Naive thymus-derived CD4-positive, alpha-beta T cell (primary cell): ENCODE measurements at regions not wholly inside any gene's neighbourhood (a gene's known extent, or its start where the extent isn't known, plus 50 kb on each side); places are given as distances from the start of the nearest gene placed in this dataset.

ENCODE experiments used
- ATAC-seq: fragments of 150-1000 bp; cut with Tn5 transposase; 2 replicates; pipeline ENCODE4 v1.10.0; 2021; ENCODE audit warnings: mild to moderate bottlenecking, moderate library complexity
- CTCF ChIA-PET: fragments of 350-600 bp; sonication (Branson Sonifier 250); formaldehyde crosslinking; loops from one replicate; lab custom pipeline; 2021; ENCODE audit warnings: antibody characterized with exemption; lab: Charles Lee
- POLR2A ChIA-PET: fragments of 350-600 bp; sonication (Branson Sonifier 250); formaldehyde crosslinking; loops from one replicate; lab custom pipeline; 2021; ENCODE audit warnings: antibody characterized with exemption, inconsistent platforms; lab: Charles Lee
- DNase-seq, 9 donors: peaks; one replicate each; pipeline versions ENCODE4 v3.0.0 to v3.0.0-alpha.2; 2020 to 2022; ENCODE audit warnings: mixed read lengths in 1 of 9
- H3K27ac ChIP-seq: one replicate; pipeline ENCODE4 v1.7.0; 2013; ENCODE audit warnings: mild to moderate bottlenecking, low read depth, low read length, moderate library complexity
- H3K27me3 ChIP-seq, 2 donors: one replicate each; pipeline ENCODE4 v1.7.0; 2013; ENCODE audit warnings: low read length in 2 of 2, mild to moderate bottlenecking in 2 of 2, moderate library complexity in 2 of 2; ENCODE audit not compliant: control insufficient read depth in 2 of 2, insufficient read depth in 2 of 2
- H3K36me3 ChIP-seq, 3 experiments: 1 replicate in 2 of 3; 2 replicates in 1 of 3; pipeline ENCODE4 v1.7.0; 2013; ENCODE audit warnings: low read length in 3 of 3, mild to moderate bottlenecking in 3 of 3, moderate library complexity in 1 of 3; ENCODE audit not compliant: insufficient read depth in 3 of 3, control insufficient read depth in 2 of 3
- H3K4me1 ChIP-seq, 2 donors: one replicate each; pipeline ENCODE4 v1.7.0; 2013; ENCODE audit warnings: low read length in 2 of 2, mild to moderate bottlenecking in 2 of 2, moderate library complexity in 1 of 2; ENCODE audit not compliant: control insufficient read depth in 2 of 2, insufficient read depth in 2 of 2
- H3K4me3 ChIP-seq: 2 replicates; pipeline ENCODE4 v1.7.0; 2013; ENCODE audit warnings: mild to moderate bottlenecking, low read length
- H3K9me3 ChIP-seq, 3 experiments: 1 replicate in 2 of 3; 2 replicates in 1 of 3; pipeline ENCODE4 v1.7.0; 2013; ENCODE audit warnings: low read length in 3 of 3; ENCODE audit not compliant: control insufficient read depth in 2 of 3
- H3K27ac Mint-ChIP-seq, 9 donors: one replicate each; pipeline ENCODE4 v1.8.0; 2020 to 2022; ENCODE audit warnings: mixed read lengths in 9 of 9, mild to moderate bottlenecking in 8 of 9, moderate library complexity in 5 of 9, inconsistent platforms in 2 of 9
- H3K27me3 Mint-ChIP-seq, 5 donors: one replicate each; pipeline ENCODE4 v1.8.0; 2021 to 2022; ENCODE audit warnings: mixed read lengths in 5 of 5, mild to moderate bottlenecking in 1 of 5
- H3K36me3 Mint-ChIP-seq, 5 donors: one replicate each; pipeline ENCODE4 v1.8.0; 2020 to 2022; ENCODE audit warnings: mixed read lengths in 5 of 5, mild to moderate bottlenecking in 3 of 5, inconsistent platforms in 1 of 5
- H3K4me1 Mint-ChIP-seq, 7 donors: one replicate each; pipeline ENCODE4 v1.8.0; 2020 to 2022; ENCODE audit warnings: mixed read lengths in 7 of 7, mild to moderate bottlenecking in 3 of 7, inconsistent platforms in 1 of 7
- H3K4me3 Mint-ChIP-seq, 10 donors: one replicate each; pipeline ENCODE4 v1.8.0; 2020 to 2022; ENCODE audit warnings: mild to moderate bottlenecking in 10 of 10, mixed read lengths in 10 of 10, moderate library complexity in 6 of 10, inconsistent platforms in 2 of 10
- H3K9me3 Mint-ChIP-seq, 11 donors: one replicate each; pipeline ENCODE4 v1.8.0; 2020 to 2022; ENCODE audit warnings: mixed read lengths in 11 of 11, mild to moderate bottlenecking in 4 of 11, inconsistent platforms in 1 of 11, moderate library complexity in 1 of 11
- intact Hi-C, 2 donors: fragments of 100-400 bp; cut with micrococcal nuclease; formaldehyde crosslinking; loops; one replicate each; pipeline ENCODE4 v1.15.1; 2023

GRCh38 chr3:168405288-168405687 is 309.6 kb upstream of the GOLIM4 start:
- Histone ChIP-seq H3K4me1 (no peaks in the 10 kb centered on the region), H3K9me3 (no peaks in the 10 kb centered on the region), H3K27me3 (no peaks in the 10 kb centered on the region), H3K27ac (no peak overlapping the region), H3K36me3 (no peaks in the 10 kb centered on the region), H3K4me3 (no peak overlapping the region)
- no peak overlapping the region for H3K4me3 Mint-ChIP-seq
- no peaks in the 10 kb centered on the region for H3K27me3 Mint-ChIP-seq
- intact Hi-C loops = no loop called here
- DNase-seq (no peak), ATAC-seq (no peak)
- H3K9me3 Mint-ChIP-seq = peaks cover 0 to 7% (median 2%) of the 10 kb centered on the region in 11 donors
- no peaks in the 10 kb centered on the region for H3K4me1 Mint-ChIP-seq
- CTCF ChIA-PET = no interaction called here
- no peak overlapping the region for H3K27ac Mint-ChIP-seq
- POLR2A ChIA-PET = no interaction called here
- no peaks in the 10 kb centered on the region for H3K36me3 Mint-ChIP-seq

GRCh38 chr3:168398371-168399025 is 302.8 kb upstream of the GOLIM4 start:
- Histone ChIP-seq H3K27me3 (no peaks in the 10 kb centered on the region), H3K9me3 (no peaks in the 10 kb centered on the region), H3K36me3 (no peaks in the 10 kb centered on the region), H3K4me3 (no peak overlapping the region), H3K4me1 (no peaks in the 10 kb centered on the region), H3K27ac (no peak overlapping the region)
- CTCF ChIA-PET = no interaction called here
- DNase-seq (no peak), ATAC-seq (no peak)
- Mint-ChIP-seq H3K27ac (no peak overlapping the region), H3K4me3 (no peak overlapping the region), H3K36me3 (no peaks in the 10 kb centered on the region), H3K9me3 (no peaks in the 10 kb centered on the region), H3K4me1 (no peaks in the 10 kb centered on the region), H3K27me3 (no peaks in the 10 kb centered on the region)
- intact Hi-C loops = no loop called here
- POLR2A ChIA-PET = no interaction called here

GRCh38 chr3:168396861-168397260 is 301.1 kb upstream of the GOLIM4 start:
- no peaks in the 10 kb centered on the region for H3K9me3 ChIP-seq
- H3K4me1 Mint-ChIP-seq = no peaks in the 10 kb centered on the region
- ChIA-PET POLR2A (no interaction called here), CTCF (no interaction called here)
- no peak overlapping the region for H3K27ac Mint-ChIP-seq
- no peaks in the 10 kb centered on the region for H3K36me3 Mint-ChIP-seq
- intact Hi-C loops = no loop called here
- H3K36me3 ChIP-seq = no peaks in the 10 kb centered on the region
- H3K4me1 ChIP-seq = no peaks in the 10 kb centered on the region
- H3K27ac ChIP-seq = no peak overlapping the region
- no peaks in the 10 kb centered on the region for H3K27me3 Mint-ChIP-seq
- H3K9me3 Mint-ChIP-seq = peaks cover 0 to 5% (median 0%) of the 10 kb centered on the region in 11 donors
- no peaks in the 10 kb centered on the region for H3K27me3 ChIP-seq
- H3K4me3 ChIP-seq = no peak overlapping the region
- no peak for DNase-seq
- ATAC-seq = no peak
- no peak overlapping the region for H3K4me3 Mint-ChIP-seq

- no peaks in the 10 kb centered on the region for H3K9me3 ChIP-seq
- Mint-ChIP-seq H3K4me1 (no peaks in the 10 kb centered on the region), H3K27me3 (no peaks in the 10 kb centered on the region), H3K4me3 (no peak overlapping the region), H3K9me3 (peaks cover 0 to 5% (median 0%) of the 10 kb centered on the region in 11 donors), H3K36me3 (no peaks in the 10 kb centered on the region), H3K27ac (no peak overlapping the region)
- ChIA-PET CTCF (no interaction called here), POLR2A (no interaction called here)
- no peak overlapping the region for H3K27ac ChIP-seq
- DNase-seq = no peak
- no peaks in the 10 kb centered on the region for H3K4me1 ChIP-seq
- H3K4me3 ChIP-seq = no peak overlapping the region
- no peak for ATAC-seq
- no peaks in the 10 kb centered on the region for H3K36me3 ChIP-seq
- intact Hi-C loops = no loop called here
- no peaks in the 10 kb centered on the region for H3K27me3 ChIP-seq
Observed at GRCh38 chr3:168395551-168395950, 299.8 kb upstream of the GOLIM4 start.

- no peak for DNase-seq
- Histone ChIP-seq H3K27me3 (no peaks in the 10 kb centered on the region), H3K27ac (no peak overlapping the region), H3K36me3 (no peaks in the 10 kb centered on the region), H3K9me3 (no peaks in the 10 kb centered on the region), H3K4me3 (no peak overlapping the region), H3K4me1 (no peaks in the 10 kb centered on the region)
- Mint-ChIP-seq H3K27ac (no peak overlapping the region), H3K27me3 (no peaks in the 10 kb centered on the region), H3K36me3 (no peaks in the 10 kb centered on the region), H3K9me3 (peaks cover 0 to 11% (median 0%) of the 10 kb centered on the region in 11 donors), H3K4me3 (no peak overlapping the region), H3K4me1 (no peaks in the 10 kb centered on the region)
- ATAC-seq = no peak
- ChIA-PET CTCF (no interaction called here), POLR2A (no interaction called here)
- intact Hi-C loops = no loop called here
Observed at GRCh38 chr3:168394439-168394838, 298.7 kb upstream of the GOLIM4 start.

GRCh38 chr3:168386301-168386700 is 290.6 kb upstream of the GOLIM4 start:
- H3K36me3 ChIP-seq = no peaks in the 10 kb centered on the region
- peaks cover 5 to 27% (median 10%) of the 10 kb centered on the region in 11 donors for H3K9me3 Mint-ChIP-seq
- no peak for DNase-seq
- no peaks in the 10 kb centered on the region for H3K27me3 ChIP-seq
- no peak overlapping the region for H3K4me3 Mint-ChIP-seq
- no peak for ATAC-seq
- intact Hi-C loops = no loop called here
- CTCF ChIA-PET = interaction anchor here (0.6 kb wide), 1 partner anchor 346 kb away, joined by 3 read pairs; no protein-coding TSS in a partner anchor
- H3K36me3 Mint-ChIP-seq = no peaks in the 10 kb centered on the region
- no peaks in the 10 kb centered on the region for H3K4me1 ChIP-seq
- H3K27me3 Mint-ChIP-seq = no peaks in the 10 kb centered on the region
- H3K27ac ChIP-seq = no peak overlapping the region
- H3K9me3 ChIP-seq = peaks cover 0 to 3% (median 0%) of the 10 kb centered on the region in 3 experiments
- no peaks in the 10 kb centered on the region for H3K4me1 Mint-ChIP-seq
- no peak overlapping the region for H3K4me3 ChIP-seq
- POLR2A ChIA-PET = no interaction called here
- no peak overlapping the region for H3K27ac Mint-ChIP-seq

- POLR2A ChIA-PET = no interaction called here
- H3K4me3 ChIP-seq = no peak overlapping the region
- DNase-seq = no peak
Observed at GRCh38 chr3:168384990-168385389, 289.3 kb upstream of the GOLIM4 start.

More at GRCh38 chr3:168384990-168385389, 289.3 kb upstream of the GOLIM4 start:
- Mint-ChIP-seq H3K4me3 (no peak overlapping the region), H3K36me3 (no peaks in the 10 kb centered on the region), H3K27ac (no peak overlapping the region), H3K27me3 (no peaks in the 10 kb centered on the region), H3K9me3 (peaks cover 5 to 31% (median 11%) of the 10 kb centered on the region in 11 donors), H3K4me1 (no peaks in the 10 kb centered on the region)
- ATAC-seq = no peak
- CTCF ChIA-PET = no interaction called here
- Histone ChIP-seq H3K9me3 (peaks cover 0 to 3% (median 0%) of the 10 kb centered on the region in 3 experiments), H3K36me3 (no peaks in the 10 kb centered on the region), H3K27me3 (no peaks in the 10 kb centered on the region), H3K4me1 (no peaks in the 10 kb centered on the region), H3K27ac (no peak overlapping the region)
- intact Hi-C loops = no loop called here
